ENCODE measurements at regions not wholly inside any gene's neighbourhood (a gene's known extent, or its start where the extent isn't known, plus 50 kb on each side); places are given as distances from the start of the nearest gene placed in this dataset.

DNA sequence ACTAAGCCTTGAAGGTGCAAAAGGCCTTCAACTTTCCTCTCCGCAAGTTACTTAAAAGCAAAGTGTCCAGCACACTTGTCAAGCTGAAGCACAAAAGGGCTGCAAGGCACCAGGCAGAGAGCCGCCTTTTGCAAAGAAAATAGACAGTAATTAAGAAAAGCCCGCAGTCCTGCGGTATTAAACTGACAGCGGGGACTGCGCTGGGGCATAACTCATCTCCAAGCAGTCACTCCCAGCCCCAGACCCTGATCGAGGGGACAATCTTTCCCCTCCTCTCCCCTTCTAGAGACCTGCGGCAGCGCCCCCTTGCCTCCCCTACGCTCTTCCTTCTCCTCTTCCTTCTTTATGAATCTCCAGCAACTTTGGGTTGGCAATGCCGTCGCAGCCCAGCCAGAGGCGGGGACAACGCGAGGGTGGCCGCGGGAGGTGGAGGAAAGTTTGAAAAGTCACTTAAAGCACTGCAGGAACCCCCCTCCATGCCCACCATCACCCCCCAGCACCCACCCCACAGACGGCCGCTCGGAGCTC is 200.9 kb upstream of the CAND1 start:
- TF ChIP-seq, protein P1, sequence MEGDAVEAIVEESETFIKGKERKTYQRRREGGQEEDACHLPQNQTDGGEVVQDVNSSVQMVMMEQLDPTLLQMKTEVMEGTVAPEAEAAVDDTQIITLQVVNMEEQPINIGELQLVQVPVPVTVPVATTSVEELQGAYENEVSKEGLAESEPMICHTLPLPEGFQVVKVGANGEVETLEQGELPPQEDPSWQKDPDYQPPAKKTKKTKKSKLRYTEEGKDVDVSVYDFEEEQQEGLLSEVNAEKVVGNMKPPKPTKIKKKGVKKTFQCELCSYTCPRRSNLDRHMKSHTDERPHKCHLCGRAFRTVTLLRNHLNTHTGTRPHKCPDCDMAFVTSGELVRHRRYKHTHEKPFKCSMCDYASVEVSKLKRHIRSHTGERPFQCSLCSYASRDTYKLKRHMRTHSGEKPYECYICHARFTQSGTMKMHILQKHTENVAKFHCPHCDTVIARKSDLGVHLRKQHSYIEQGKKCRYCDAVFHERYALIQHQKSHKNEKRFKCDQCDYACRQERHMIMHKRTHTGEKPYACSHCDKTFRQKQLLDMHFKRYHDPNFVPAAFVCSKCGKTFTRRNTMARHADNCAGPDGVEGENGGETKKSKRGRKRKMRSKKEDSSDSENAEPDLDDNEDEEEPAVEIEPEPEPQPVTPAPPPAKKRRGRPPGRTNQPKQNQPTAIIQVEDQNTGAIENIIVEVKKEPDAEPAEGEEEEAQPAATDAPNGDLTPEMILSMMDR (conservative IDR thresholded peaks at IDR 0.05) = peak; percentile 42; the same call in 2 of the 3 replicates
- Histone ChIP-seq H3K9me3 (ENCODE audit: control insufficient read depth, low read depth, low read length) (no peaks in the 10 kb centered on the region), H2BK120ac (ENCODE audit: low read depth, low read length, poor library complexity, severe bottlenecking) (no peak overlapping the region), H3K79me1 (ENCODE audit: insufficient read depth, low read depth, low read length, poor library complexity, severe bottlenecking) (no peaks in the 10 kb centered on the region), H3K56ac (ENCODE audit: insufficient read length, low read depth, low read length) (no peak overlapping the region), H3K18ac (ENCODE audit: insufficient read length, low read depth, low read length) (no peak overlapping the region), H3K23me2 (ENCODE audit: insufficient read length, low read depth, low read length, poor library complexity, severe bottlenecking) (peaks cover 10% of the 10 kb centered on the region), H3K4me1 (ENCODE audit: insufficient read depth, low read length) (no peaks in the 10 kb centered on the region; the same call in 1 of the 2 replicates), H2AK5ac (ENCODE audit: insufficient read length, low read length) (no peak overlapping the region), H4K8ac (replicated peaks; ENCODE audit: insufficient read length, low read depth, low read length) (no peak overlapping the region), H4K20me1 (ENCODE audit: control insufficient read depth, insufficient read depth, insufficient read length) (no peaks in the 10 kb centered on the region), H3K4ac (ENCODE audit: low read depth, low read length) (no peak overlapping the region), H3K4me2 (ENCODE audit: insufficient read depth, insufficient read length, low read length) (peak overlapping the region; percentile 92), H2BK20ac (ENCODE audit: low read depth, low read length, poor library complexity, severe bottlenecking) (no peak overlapping the region), H2BK15ac (ENCODE audit: low read depth, low read length) (no peak overlapping the region), H3K27me3 (ENCODE audit: insufficient read depth, low read length) (no peaks in the 10 kb centered on the region; the same call in 1 of the 2 replicates), H3T11ph (ENCODE audit: low read length) (no peak overlapping the region), H3K9ac (ENCODE audit: extremely low read depth, insufficient read length, low read length) (no peak overlapping the region), H3K27ac (ENCODE audit: insufficient read length, low read depth, low read length) (no peak overlapping the region), H2BK5ac (ENCODE audit: insufficient read length, low read length) (no peak overlapping the region), H2AFZ (ENCODE audit: low read length) (no peak overlapping the region), H3K23ac (ENCODE audit: insufficient read length, low read depth, low read length) (no peak overlapping the region), H3K79me2 (ENCODE audit: insufficient read depth, low read length) (no peaks in the 10 kb centered on the region; the same call in 1 of the 2 replicates), H3K14ac (ENCODE audit: insufficient read depth, low read length) (no peak overlapping the region), H4K91ac (ENCODE audit: insufficient read length, low read depth, low read length) (no peak overlapping the region), H4K5ac (ENCODE audit: insufficient read length, low read depth, low read length) (no peak overlapping the region), H2BK12ac (ENCODE audit: insufficient read length, low read depth, low read length) (no peak overlapping the region)
- Mint-ChIP-seq H3K27ac (peak overlapping the region in 2 of 3 experiments; percentile 48 to 94; a peak in 3 of 7 replicates), H3K4me1 (peaks cover 23% of the 10 kb centered on the region in 2 experiments), H3K4me3 (peak overlapping the region; percentile 90 to 93), H3K36me3 (ENCODE audit: insufficient read depth in 1 of 3, low read depth in 3 of 3) (no peaks in the 10 kb centered on the region), H3K9me3 (no peaks in the 10 kb centered on the region; a peak in 2 of 5 replicates), H3K27me3 (ENCODE audit: low read depth) (peaks cover 31% of the 10 kb centered on the region)
- peak; percentile 71 for DNase-seq
- WGBS (ENCODE audit: extremely low coverage, insufficient read length, low lambda C conversion rate) = no CpG with 5 or more reads among the region's 20 CpGs
